ENCODE measurements at regions not wholly inside any gene's neighbourhood (a gene's known extent, or its start where the extent isn't known, plus 50 kb on each side); places are given as distances from the start of the nearest gene placed in this dataset.

DNA sequence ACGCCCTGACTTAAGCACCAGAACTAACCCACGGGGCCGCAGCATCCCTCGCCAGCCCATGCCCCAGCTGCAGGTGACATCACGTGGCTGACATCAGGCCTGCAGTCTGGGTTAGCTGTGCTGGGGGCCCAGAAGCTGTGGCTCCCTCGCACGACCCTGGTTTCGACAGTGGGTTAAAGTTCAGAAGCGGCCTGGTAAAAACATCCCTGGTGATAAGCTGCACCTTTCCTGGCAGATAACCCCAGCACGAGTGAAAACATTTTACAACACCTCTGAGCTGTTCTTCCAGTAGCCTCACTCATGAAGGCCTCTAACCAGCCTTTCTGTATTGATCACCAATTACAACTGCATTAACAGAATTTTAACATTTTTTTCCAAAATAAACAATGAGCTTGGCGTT, 136.4 kb upstream of the RREB1 start:
- no peak overlapping the region for H3K4me3 ChIP-seq
- H3K9me3 ChIP-seq, result no peaks in the 10 kb centered on the region
- peaks cover 27% of the 10 kb centered on the region for H3K4me1 ChIP-seq
- no peaks in the 10 kb centered on the region for H3K36me3 ChIP-seq
- WGBS, result 75% methylated on average over 11 of the region's 11 CpGs
- no peaks in the 10 kb centered on the region for H3K27me3 ChIP-seq
- no peak for DNase-seq (ENCODE audit: low spot score in 2 of 2)
- H3K27ac ChIP-seq, result no peak overlapping the region
- TF ChIP-seq POLR2AphosphoS5 (IDR thresholded peaks at IDR 0.05), result no peak
- no peak for TF ChIP-seq EP300 (IDR thresholded peaks at IDR 0.05)
- TF ChIP-seq POLR2A (IDR thresholded peaks at IDR 0.05), result no peak
- TF ChIP-seq, protein P1, sequence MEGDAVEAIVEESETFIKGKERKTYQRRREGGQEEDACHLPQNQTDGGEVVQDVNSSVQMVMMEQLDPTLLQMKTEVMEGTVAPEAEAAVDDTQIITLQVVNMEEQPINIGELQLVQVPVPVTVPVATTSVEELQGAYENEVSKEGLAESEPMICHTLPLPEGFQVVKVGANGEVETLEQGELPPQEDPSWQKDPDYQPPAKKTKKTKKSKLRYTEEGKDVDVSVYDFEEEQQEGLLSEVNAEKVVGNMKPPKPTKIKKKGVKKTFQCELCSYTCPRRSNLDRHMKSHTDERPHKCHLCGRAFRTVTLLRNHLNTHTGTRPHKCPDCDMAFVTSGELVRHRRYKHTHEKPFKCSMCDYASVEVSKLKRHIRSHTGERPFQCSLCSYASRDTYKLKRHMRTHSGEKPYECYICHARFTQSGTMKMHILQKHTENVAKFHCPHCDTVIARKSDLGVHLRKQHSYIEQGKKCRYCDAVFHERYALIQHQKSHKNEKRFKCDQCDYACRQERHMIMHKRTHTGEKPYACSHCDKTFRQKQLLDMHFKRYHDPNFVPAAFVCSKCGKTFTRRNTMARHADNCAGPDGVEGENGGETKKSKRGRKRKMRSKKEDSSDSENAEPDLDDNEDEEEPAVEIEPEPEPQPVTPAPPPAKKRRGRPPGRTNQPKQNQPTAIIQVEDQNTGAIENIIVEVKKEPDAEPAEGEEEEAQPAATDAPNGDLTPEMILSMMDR (IDR thresholded peaks at IDR 0.05), result no peak

DNA sequence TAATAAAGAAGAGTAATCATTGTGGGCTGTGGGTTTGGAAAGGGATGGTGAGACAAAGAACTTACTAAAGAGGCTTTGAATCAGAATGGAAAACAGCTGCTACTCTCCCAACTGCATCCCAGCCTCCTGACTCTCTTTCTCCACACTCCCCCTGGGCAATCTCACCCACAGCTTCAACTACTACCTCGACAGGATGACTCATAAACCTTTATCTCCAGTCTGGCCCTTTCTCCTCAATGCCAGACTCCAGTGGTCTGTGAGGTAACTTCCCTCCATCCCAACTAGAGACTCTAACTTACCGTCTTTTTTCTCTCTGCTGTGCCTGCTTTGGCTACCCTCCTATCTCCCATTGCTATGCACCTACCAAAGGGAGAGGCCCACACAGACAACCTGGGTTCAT, 135.3 kb upstream of the RREB1 start:
- Histone ChIP-seq H3K4me1 (peaks cover 26% of the 10 kb centered on the region), H3K27me3 (no peaks in the 10 kb centered on the region), H3K9me3 (no peaks in the 10 kb centered on the region), H3K4me3 (no peak overlapping the region), H3K27ac (no peak overlapping the region), H3K36me3 (no peaks in the 10 kb centered on the region)
- TF ChIP-seq POLR2A (IDR thresholded peaks at IDR 0.05) (no peak), POLR2AphosphoS5 (IDR thresholded peaks at IDR 0.05) (no peak), EP300 (IDR thresholded peaks at IDR 0.05) (no peak)
- TF ChIP-seq, protein P1 (IDR thresholded peaks at IDR 0.05), result no peak
- DNase-seq (ENCODE audit: low spot score in 2 of 2), result no peak
- 49% methylated on average over 2 of the region's 2 CpGs for WGBS

DNA sequence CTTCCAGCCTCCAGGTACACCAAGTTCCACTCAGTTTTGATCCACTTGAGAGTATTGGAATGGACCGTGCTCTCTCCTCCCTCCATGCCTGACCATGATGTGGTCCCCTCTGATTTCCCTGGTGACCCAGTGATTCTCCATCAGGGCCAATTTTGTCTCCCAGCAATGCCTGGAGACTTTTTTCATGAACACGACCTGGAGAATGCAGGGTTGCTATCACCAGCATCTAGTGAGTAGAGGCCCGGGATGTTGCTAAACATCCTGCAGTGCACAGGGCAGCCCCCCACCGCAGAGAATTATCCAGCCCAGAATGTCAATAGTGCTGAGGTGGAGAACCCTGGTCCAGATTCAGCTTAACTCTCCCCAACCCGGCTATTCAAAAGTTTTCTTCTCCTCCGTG, 134.0 kb upstream of the RREB1 start:
- no peaks in the 10 kb centered on the region for H3K36me3 ChIP-seq
- no peak overlapping the region for H3K4me3 ChIP-seq
- H3K27ac ChIP-seq, result no peak overlapping the region
- peak in 1 of 2 donors; percentile 37 for DNase-seq (ENCODE audit: low spot score in 2 of 2)
- no peaks in the 10 kb centered on the region for H3K27me3 ChIP-seq
- TF ChIP-seq POLR2AphosphoS5 (IDR thresholded peaks at IDR 0.05), result no peak
- TF ChIP-seq, protein P1 (IDR thresholded peaks at IDR 0.05), result no peak
- no peak for TF ChIP-seq POLR2A (IDR thresholded peaks at IDR 0.05)
- TF ChIP-seq EP300 (IDR thresholded peaks at IDR 0.05), result no peak
- H3K9me3 ChIP-seq, result no peaks in the 10 kb centered on the region
- peaks cover 23% of the 10 kb centered on the region for H3K4me1 ChIP-seq
- WGBS, result 89% methylated on average over 6 of the region's 6 CpGs

DNA sequence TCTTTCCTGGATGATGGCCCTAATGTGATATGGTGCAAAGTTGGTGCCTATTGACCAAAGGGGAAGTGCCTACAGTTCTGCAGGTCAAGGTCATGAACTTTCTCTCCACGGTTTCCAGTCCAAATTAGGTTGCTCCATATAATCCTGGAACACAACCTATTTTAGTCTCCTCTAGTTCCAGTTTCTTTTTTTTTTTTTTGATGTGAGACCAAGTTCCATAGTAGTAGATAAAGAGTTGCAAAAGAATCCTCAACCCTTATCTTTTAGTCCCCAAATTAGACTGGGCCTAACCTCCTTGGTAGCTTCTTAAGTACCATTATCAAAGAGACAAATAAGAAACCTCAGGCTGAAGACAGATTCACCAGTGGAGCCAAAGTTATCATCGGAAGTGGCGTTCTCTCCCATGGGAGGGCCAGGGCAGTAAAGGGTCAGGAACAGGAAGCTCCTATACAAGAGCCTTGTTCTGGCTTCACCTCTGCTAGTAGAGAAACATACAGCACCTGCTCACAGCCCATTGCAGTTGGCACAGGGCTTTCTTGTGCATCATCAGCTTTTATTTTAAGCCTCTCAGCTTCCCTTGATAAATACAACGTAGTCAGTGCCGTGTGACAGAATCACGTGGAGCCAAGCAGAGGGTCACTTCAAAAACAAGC, 132.2 kb upstream of the RREB1 start:
- Histone ChIP-seq H3K4me3 (no peak overlapping the region), H3K36me3 (no peaks in the 10 kb centered on the region), H3K27ac (no peak overlapping the region), H3K27me3 (no peaks in the 10 kb centered on the region), H3K9me3 (no peaks in the 10 kb centered on the region), H3K4me1 (peaks cover 4% of the 10 kb centered on the region)
- no peak for DNase-seq (ENCODE audit: low spot score in 2 of 2)
- WGBS, result 74% methylated on average over 6 of the region's 6 CpGs
- TF ChIP-seq EP300 (IDR thresholded peaks at IDR 0.05) (no peak), POLR2A (IDR thresholded peaks at IDR 0.05) (no peak), POLR2AphosphoS5 (IDR thresholded peaks at IDR 0.05) (no peak)
- TF ChIP-seq, protein P1 (IDR thresholded peaks at IDR 0.05), result no peak

DNA sequence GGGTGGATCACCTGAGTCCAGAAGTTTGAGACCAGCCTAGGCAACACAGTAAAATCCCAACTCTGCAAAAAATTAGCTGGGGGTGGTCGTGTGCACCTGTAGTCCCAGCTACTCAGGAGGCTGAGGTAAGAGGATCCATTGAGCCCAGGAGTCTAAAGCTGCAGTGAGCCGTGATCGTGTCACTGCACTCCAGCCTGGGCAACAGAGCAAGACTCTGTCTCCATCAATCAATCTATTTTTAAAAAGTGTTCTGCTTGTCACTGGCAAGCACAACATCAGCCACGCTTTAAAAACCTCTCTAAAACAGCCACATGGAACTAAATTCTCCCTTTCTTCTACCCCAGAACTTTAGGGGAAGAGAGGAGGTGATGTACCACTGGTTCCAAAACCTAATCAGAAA, 131.6 kb upstream of the RREB1 start:
- DNase-seq (ENCODE audit: low spot score in 2 of 2), result no peak
- Histone ChIP-seq H3K27ac (no peak overlapping the region), H3K36me3 (no peaks in the 10 kb centered on the region), H3K9me3 (no peaks in the 10 kb centered on the region), H3K27me3 (no peaks in the 10 kb centered on the region), H3K4me1 (peaks cover under 1% of the 10 kb centered on the region), H3K4me3 (no peak overlapping the region)
- TF ChIP-seq, protein P1 (IDR thresholded peaks at IDR 0.05), result no peak
- TF ChIP-seq POLR2A (IDR thresholded peaks at IDR 0.05) (no peak), EP300 (IDR thresholded peaks at IDR 0.05) (no peak), POLR2AphosphoS5 (IDR thresholded peaks at IDR 0.05) (no peak)
- 74% methylated on average over 4 of the region's 4 CpGs for WGBS
